GM12865 (cell line): ENCODE measurements at regions not wholly inside any gene's neighbourhood (a gene's known extent, or its start where the extent isn't known, plus 50 kb on each side); places are given as distances from the start of the nearest gene placed in this dataset.

ENCODE experiments used
- DNase-seq: peaks from one replicate; pipeline ENCODE4 v3.0.0; 2010; ENCODE audit warnings: low read depth
- H3K4me3 ChIP-seq: 2 replicates; pipeline ENCODE4 v1.5.1; 2011; ENCODE audit warnings: mild to moderate bottlenecking, low read depth, low read length, control low read depth
- TF ChIP-seq, protein P1 (sequence below): IDR thresholded peaks from 2 replicates; pipeline ENCODE4 v1.5.1; 2011; ENCODE audit warnings: low read length, control low read depth, low read depth, inconsistent platforms; ENCODE audit not compliant: insufficient read depth; ENCODE audit errors: missing control alignments

DNA sequence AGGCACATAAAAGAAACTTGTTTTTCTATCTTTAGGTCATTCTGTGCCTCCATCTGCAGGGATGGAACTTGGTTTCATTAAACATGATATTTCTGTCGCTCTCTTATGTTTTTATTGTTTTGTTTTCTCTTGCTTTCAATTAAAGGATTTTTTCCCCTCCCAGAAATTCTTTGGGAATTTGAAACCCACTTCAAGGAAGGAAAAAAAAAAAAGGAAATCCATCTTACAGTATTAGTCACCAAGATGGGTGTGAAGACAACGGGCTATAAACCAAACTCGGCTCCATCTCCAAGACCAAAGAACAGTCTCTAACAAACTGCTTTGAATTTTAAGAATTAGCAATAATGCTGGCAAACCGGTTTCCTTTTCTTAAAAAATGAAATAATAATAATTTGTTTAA, 244.1 kb downstream of the BCL11A start:
- no peak for DNase-seq
- TF ChIP-seq, protein P1, sequence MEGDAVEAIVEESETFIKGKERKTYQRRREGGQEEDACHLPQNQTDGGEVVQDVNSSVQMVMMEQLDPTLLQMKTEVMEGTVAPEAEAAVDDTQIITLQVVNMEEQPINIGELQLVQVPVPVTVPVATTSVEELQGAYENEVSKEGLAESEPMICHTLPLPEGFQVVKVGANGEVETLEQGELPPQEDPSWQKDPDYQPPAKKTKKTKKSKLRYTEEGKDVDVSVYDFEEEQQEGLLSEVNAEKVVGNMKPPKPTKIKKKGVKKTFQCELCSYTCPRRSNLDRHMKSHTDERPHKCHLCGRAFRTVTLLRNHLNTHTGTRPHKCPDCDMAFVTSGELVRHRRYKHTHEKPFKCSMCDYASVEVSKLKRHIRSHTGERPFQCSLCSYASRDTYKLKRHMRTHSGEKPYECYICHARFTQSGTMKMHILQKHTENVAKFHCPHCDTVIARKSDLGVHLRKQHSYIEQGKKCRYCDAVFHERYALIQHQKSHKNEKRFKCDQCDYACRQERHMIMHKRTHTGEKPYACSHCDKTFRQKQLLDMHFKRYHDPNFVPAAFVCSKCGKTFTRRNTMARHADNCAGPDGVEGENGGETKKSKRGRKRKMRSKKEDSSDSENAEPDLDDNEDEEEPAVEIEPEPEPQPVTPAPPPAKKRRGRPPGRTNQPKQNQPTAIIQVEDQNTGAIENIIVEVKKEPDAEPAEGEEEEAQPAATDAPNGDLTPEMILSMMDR = no peak
- no peak overlapping the region for H3K4me3 ChIP-seq

DNA sequence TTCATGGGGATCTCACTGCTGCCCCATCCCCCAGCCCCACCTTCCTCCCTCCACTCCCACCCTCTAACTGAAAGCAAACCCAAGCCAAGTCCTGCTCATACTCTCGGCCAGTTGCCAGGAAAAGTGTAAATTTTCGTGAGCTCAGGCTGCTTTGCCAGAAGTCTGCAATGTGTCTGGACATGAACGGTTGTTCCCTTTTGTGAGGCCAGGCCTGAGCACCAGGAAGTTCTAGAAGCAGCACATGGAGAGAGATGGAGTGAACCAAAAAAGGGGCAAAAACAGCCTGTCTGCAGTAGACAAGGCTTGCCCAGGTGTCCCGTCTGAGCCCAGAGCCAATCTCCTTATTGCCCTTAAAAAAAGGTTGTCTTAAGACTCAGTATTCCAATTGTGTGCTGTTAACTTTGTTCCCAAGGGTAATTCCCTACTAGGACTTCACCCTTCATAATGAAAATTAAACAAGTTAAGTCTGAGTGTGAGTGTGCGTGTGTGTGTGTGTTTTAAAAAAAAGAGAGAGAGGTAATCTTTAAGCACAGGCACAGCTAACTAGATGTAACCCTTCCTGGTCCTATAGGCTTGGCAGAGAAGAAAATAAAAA, 247.1 kb downstream of the BCL11A start:
- no peak for DNase-seq

DNA sequence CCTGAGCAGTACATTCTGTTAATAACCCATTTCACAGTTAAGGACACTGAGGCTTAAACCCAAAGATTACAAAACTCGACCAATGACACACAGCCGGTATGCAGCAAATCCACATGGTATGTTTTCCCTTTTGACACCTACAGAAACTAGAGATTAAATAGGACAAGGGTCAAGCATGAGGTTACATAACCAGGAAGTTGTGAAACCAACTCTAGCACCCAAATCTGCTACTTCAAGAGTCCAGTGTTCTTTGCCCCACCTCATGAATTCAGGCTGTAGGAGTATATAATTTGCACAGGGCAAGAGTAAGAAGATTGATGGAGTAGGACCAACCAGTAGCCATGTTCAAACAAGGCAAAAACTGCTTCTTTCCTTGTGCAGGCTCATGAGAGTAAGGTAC, 249.8 kb downstream of the BCL11A start:
- no peak for DNase-seq
- TF ChIP-seq, protein P1 = no peak
- H3K4me3 ChIP-seq = no peak overlapping the region

More for the DNA sequence above, 247.1 kb downstream of the BCL11A start:
- no peak overlapping the region for H3K4me3 ChIP-seq
- TF ChIP-seq, protein P1 = no peak

GRCh38 chr2:60302377-60303126, 250.9 kb downstream of the BCL11A start:
- H3K4me3 ChIP-seq = no peak overlapping the region
- DNase-seq = no peak
- TF ChIP-seq, protein P1 = no peak

- no peak for DNase-seq
- TF ChIP-seq, protein P1 = no peak
Measured at GRCh38 chr2:60301726-60302125, 251.7 kb downstream of the BCL11A start.

GRCh38 chr2:60299179-60299578, 254.3 kb downstream of the BCL11A start:
- no peak overlapping the region for H3K4me3 ChIP-seq
- DNase-seq = no peak
- TF ChIP-seq, protein P1 = no peak

More at GRCh38 chr2:60301726-60302125, 251.7 kb downstream of the BCL11A start:
- H3K4me3 ChIP-seq = no peak overlapping the region
